Activated CD8-positive, alpha-beta T cell treated with anti-CD3 and anti-CD28 coated beads for 36 hours (primary cell): ENCODE measurements at regions not wholly inside any gene's neighbourhood (a gene's known extent, or its start where the extent isn't known, plus 50 kb on each side); places are given as distances from the start of the nearest gene placed in this dataset.
"Not testable (repeated sequence)": the region's sequence is repeated elsewhere in the genome, so short reads cannot be mapped to it uniquely, and the experiment has no call there.

Source experiments
- ATAC-seq: fragments of 200-7000 bp; cut with Tn5 transposase; one replicate; pipeline ENCODE4 v1.10.0; 2021; ENCODE audit warnings: mild to moderate bottlenecking, moderate library complexity
- CTCF ChIA-PET: fragments of 350-600 bp; sonication (Branson Sonifier 250); formaldehyde crosslinking; loops from one replicate; lab custom pipeline; 2021; ENCODE audit warnings: antibody characterized with exemption; lab: Charles Lee
- POLR2A ChIA-PET: fragments of 350-600 bp; sonication (Branson Sonifier 250); formaldehyde crosslinking; loops from one replicate; lab custom pipeline; 2021; ENCODE audit warnings: antibody characterized with exemption; lab: Charles Lee
- DNase-seq: peaks from one replicate; pipeline ENCODE4 v3.0.0-alpha.2; 2020
- H3K27ac Mint-ChIP-seq: one replicate; pipeline ENCODE4 v1.8.0; 2021; ENCODE audit warnings: mild to moderate bottlenecking, mixed read lengths
- H3K27me3 Mint-ChIP-seq: one replicate; pipeline ENCODE4 v1.8.0; 2021; ENCODE audit warnings: mixed read lengths
- H3K36me3 Mint-ChIP-seq: one replicate; pipeline ENCODE4 v1.8.0; 2021; ENCODE audit warnings: low read depth, mixed read lengths
- H3K4me1 Mint-ChIP-seq: one replicate; pipeline ENCODE4 v1.8.0; 2021; ENCODE audit warnings: low read depth, mixed read lengths
- H3K4me3 Mint-ChIP-seq: one replicate; pipeline ENCODE4 v1.8.0; 2021; ENCODE audit warnings: mild to moderate bottlenecking, moderate library complexity, mixed read lengths
- H3K9me3 Mint-ChIP-seq: one replicate; pipeline ENCODE4 v1.8.0; 2021; ENCODE audit warnings: mixed read lengths
- intact Hi-C: fragments of 100-400 bp; cut with micrococcal nuclease; formaldehyde crosslinking; loops from one replicate; pipeline ENCODE4 v1.10.0; 2022
- TF ChIP-seq, protein P1 (sequence below): fragments of 200-600 bp; IDR thresholded peaks from one replicate; pipeline ENCODE4 v1.8.0; 2022; ENCODE audit warnings: antibody characterized with exemption, mild to moderate bottlenecking

DNA sequence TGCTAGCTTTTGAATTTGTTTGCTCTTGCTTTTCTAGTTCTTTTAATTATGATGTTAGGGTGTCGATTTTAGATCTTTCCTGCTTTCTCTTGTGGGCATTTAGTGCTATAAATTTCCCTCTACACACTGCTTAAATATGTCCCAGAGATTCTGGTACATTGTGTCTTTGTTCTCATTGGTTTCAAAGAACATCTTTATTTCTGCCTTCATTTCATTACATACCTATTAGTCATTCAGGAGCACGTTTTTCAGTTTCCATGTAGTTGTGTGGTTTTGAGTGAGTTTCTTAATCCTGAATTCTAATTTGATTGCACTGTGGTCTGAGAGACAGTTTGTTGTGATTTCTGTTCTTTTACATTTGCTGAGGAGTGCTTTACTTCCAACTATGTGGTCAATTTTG, 51.2 kb upstream of the MB21D2 start:
- H3K4me3 Mint-ChIP-seq, H3K9me3 Mint-ChIP-seq, H3K4me1 Mint-ChIP-seq, H3K27ac Mint-ChIP-seq, H3K27me3 Mint-ChIP-seq, DNase-seq, intact Hi-C loops, H3K36me3 Mint-ChIP-seq, CTCF ChIA-PET, ATAC-seq, POLR2A ChIA-PET: not testable (repeated sequence)

DNA sequence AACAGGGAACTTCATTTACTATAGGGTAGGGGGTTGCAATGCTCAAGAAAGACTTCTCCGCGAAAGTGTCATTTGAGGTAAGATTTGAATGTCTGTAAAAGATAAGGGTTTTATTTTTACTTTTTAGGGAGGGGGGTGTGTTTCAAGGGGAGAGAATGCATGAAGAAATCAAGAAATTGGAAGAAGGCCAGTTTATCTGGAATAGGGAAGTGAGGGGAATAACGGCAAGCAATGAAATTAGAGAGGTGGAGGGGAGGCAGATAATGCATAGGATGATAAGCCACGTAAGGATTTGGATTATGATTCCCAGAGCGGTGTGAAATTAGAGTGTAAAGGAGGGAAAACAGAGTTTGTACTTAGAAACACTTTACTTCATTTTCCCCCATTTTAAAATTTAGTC, 63.0 kb upstream of the MB21D2 start:
- TF ChIP-seq, protein P1, sequence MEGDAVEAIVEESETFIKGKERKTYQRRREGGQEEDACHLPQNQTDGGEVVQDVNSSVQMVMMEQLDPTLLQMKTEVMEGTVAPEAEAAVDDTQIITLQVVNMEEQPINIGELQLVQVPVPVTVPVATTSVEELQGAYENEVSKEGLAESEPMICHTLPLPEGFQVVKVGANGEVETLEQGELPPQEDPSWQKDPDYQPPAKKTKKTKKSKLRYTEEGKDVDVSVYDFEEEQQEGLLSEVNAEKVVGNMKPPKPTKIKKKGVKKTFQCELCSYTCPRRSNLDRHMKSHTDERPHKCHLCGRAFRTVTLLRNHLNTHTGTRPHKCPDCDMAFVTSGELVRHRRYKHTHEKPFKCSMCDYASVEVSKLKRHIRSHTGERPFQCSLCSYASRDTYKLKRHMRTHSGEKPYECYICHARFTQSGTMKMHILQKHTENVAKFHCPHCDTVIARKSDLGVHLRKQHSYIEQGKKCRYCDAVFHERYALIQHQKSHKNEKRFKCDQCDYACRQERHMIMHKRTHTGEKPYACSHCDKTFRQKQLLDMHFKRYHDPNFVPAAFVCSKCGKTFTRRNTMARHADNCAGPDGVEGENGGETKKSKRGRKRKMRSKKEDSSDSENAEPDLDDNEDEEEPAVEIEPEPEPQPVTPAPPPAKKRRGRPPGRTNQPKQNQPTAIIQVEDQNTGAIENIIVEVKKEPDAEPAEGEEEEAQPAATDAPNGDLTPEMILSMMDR, result no peak
- Mint-ChIP-seq H3K9me3 (no peaks in the 10 kb centered on the region), H3K27me3 (peaks cover 2% of the 10 kb centered on the region), H3K4me3 (no peak overlapping the region), H3K27ac (no peak overlapping the region), H3K36me3 (no peaks in the 10 kb centered on the region), H3K4me1 (no peaks in the 10 kb centered on the region)
- DNase-seq (no peak), ATAC-seq (no peak)
- ChIA-PET CTCF (no interaction called here), POLR2A (no interaction called here)
- intact Hi-C loops, result no loop called here

DNA sequence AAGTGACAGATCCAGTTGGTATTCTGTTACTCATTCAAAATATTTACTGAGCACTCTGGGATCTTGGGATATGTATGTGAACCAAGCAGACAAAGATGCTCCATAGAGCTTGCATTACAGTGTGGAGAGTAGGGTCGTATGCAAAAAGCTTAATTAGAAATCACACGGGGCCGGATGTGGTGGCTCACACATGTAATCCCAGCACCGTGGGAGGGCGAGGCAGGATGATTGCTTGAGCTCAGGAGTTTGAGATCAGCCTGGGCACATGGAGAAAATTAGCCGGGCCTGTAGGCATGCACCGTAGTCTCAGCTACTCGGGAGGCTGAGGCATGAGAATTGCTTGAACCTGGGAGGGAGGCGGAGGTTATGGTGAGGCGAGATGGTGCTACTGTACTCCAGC, 68.7 kb upstream of the MB21D2 start:
- H3K27me3 Mint-ChIP-seq, result peaks cover 3% of the 10 kb centered on the region
- no peak overlapping the region for H3K4me3 Mint-ChIP-seq
- TF ChIP-seq, protein P1, result no peak
- no peaks in the 10 kb centered on the region for H3K36me3 Mint-ChIP-seq
- POLR2A ChIA-PET, result no interaction called here
- ATAC-seq, result no peak
- no peaks in the 10 kb centered on the region for H3K4me1 Mint-ChIP-seq
- H3K27ac Mint-ChIP-seq, result no peak overlapping the region
- CTCF ChIA-PET, result interaction anchor here (0.7 kb wide), 1 partner anchor 34 kb away, joined by 5 read pairs; no protein-coding TSS in a partner anchor
- no peaks in the 10 kb centered on the region for H3K9me3 Mint-ChIP-seq
- intact Hi-C loops, result no loop called here
- DNase-seq, result no peak

DNA sequence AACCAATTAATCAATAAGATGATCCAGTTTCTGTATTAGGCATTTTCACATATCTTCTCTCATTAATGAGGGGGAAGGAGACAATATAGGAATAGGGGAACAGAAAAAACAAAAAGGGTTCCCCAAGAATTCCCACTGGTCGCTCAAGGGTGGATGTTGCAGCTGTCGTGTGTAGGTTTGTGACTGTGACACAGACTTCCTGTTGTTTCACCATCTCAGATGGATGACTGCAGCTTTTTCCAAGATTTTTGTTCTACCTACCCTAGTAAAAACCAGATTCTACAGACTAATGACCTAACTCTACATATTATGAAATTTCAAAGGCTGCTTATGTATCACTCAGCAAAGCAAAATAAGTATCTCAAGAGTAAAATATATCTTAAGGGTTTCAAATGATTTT, 73.7 kb upstream of the MB21D2 start:
- no peak overlapping the region for H3K4me3 Mint-ChIP-seq
- TF ChIP-seq, protein P1, result no peak
- DNase-seq, result no peak
- intact Hi-C loops, result no loop called here
- no peaks in the 10 kb centered on the region for H3K9me3 Mint-ChIP-seq
- no peaks in the 10 kb centered on the region for H3K36me3 Mint-ChIP-seq
- H3K4me1 Mint-ChIP-seq, result no peaks in the 10 kb centered on the region
- ChIA-PET CTCF (no interaction called here), POLR2A (no interaction called here)
- peaks cover 2% of the 10 kb centered on the region for H3K27me3 Mint-ChIP-seq
- H3K27ac Mint-ChIP-seq, result no peak overlapping the region
- no peak for ATAC-seq

DNA sequence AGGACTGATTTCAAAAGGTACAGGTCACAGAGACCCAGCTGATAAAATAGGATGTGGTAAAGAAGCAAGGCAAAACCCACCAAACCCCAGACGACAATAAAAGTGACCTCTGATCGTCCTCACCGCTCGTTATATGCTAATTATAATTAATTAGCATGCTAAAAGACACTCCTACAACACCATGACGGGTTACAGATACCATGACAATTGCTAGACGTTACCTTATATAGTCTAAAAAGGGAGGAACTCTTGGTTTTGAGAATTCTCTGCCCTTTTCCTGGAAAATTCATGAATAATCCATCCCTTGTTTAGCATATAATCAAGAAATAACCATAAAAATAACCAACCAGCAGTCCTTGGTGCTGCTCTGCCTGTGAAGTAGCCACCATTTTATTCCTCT, 74.7 kb upstream of the MB21D2 start:
- Mint-ChIP-seq H3K9me3 (no peaks in the 10 kb centered on the region), H3K27me3 (peaks cover 2% of the 10 kb centered on the region), H3K27ac (no peak overlapping the region), H3K36me3 (no peaks in the 10 kb centered on the region), H3K4me1 (no peaks in the 10 kb centered on the region), H3K4me3 (no peak overlapping the region)
- intact Hi-C loops, result no loop called here
- ATAC-seq (no peak), DNase-seq (no peak)
- TF ChIP-seq, protein P1, result no peak
- POLR2A ChIA-PET, result no interaction called here
- CTCF ChIA-PET, result no interaction called here

DNA sequence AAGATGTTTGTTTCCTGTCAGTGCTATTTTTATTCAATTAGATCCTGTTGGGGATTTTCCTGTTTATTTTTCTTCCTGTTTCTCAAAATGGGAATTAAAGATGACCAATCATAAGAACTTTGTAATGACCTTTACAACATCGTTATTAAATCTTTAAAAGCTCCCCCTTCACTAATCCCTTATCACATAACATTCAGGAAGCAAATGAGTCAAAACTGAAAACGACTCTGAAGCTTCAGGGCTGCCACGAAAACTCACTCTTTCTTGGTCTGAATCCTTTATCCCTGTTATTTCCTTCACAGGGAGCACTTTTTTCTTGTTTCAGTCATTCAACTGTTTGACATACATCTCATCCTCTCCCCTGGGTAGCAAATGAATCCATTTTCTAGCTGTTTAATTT, 75.8 kb upstream of the MB21D2 start:
- ATAC-seq (no peak), DNase-seq (no peak)
- no peak overlapping the region for H3K4me3 Mint-ChIP-seq
- TF ChIP-seq, protein P1, result no peak
- H3K27ac Mint-ChIP-seq, result no peak overlapping the region
- H3K4me1 Mint-ChIP-seq, result no peaks in the 10 kb centered on the region
- ChIA-PET CTCF (no interaction called here), POLR2A (no interaction called here)
- H3K27me3 Mint-ChIP-seq, result peaks cover 2% of the 10 kb centered on the region
- H3K36me3 Mint-ChIP-seq, result no peaks in the 10 kb centered on the region
- intact Hi-C loops, result no loop called here
- H3K9me3 Mint-ChIP-seq, result no peaks in the 10 kb centered on the region

DNA sequence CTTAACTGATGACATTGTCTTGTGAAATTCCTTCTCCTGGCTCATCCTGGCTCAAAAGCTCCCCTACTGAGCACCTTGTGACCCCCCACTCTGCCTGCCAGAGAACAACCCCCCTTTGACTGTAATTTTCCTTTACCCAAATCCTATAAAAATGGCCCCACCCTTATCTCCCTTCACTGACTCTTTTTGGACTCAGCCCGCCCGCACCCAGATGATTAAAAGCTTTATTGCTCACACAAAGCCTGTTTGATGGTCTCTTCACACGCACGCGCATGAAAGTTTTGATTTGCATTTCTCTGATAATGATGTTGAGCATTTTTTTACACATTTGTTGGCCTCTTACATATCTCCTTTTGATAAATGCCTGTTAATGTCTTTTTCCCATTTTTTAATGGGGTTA, 83.5 kb upstream of the MB21D2 start:
- POLR2A ChIA-PET, result not testable (repeated sequence)

DNA sequence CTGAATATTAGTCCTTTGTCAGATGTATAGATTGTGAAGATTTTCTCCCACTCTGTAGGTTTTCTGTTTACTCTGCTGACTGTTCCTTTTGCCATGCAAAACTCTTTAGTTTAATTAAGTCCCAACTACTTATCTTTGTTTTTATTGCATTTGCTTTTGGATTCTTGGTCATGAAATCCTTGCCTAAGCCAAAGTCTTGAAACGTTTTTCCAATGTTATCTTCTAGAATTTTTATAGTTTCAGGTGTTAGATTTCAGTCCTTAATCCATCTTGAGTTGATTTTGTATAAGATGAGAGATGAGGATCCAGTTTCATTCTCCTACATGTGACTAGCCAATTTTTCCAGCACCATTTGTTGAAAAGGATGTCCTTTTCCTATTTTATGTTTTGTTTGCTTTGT, 86.0 kb upstream of the MB21D2 start:
- intact Hi-C loops, ATAC-seq, DNase-seq, H3K4me1 Mint-ChIP-seq, H3K27ac Mint-ChIP-seq, CTCF ChIA-PET, H3K4me3 Mint-ChIP-seq, H3K27me3 Mint-ChIP-seq, POLR2A ChIA-PET, H3K36me3 Mint-ChIP-seq, H3K9me3 Mint-ChIP-seq: not testable (repeated sequence)

More for the DNA sequence above, 83.5 kb upstream of the MB21D2 start:
- H3K4me3 Mint-ChIP-seq, CTCF ChIA-PET, H3K36me3 Mint-ChIP-seq, DNase-seq, H3K27me3 Mint-ChIP-seq, H3K4me1 Mint-ChIP-seq, ATAC-seq, H3K27ac Mint-ChIP-seq, H3K9me3 Mint-ChIP-seq, intact Hi-C loops: not testable (repeated sequence)
